CD4-positive, alpha-beta T cell treated with Interleukin-4 for 1 hour (primary cell): ENCODE measurements at regions not wholly inside any gene's neighbourhood (a gene's known extent, or its start where the extent isn't known, plus 50 kb on each side); places are given as distances from the start of the nearest gene placed in this dataset.

Experiments
- DNase-seq, 2 donors: peaks; one replicate each; pipeline ENCODE4 v3.0.0-alpha.2; 2020 to 2022

- DNase-seq = no peak
Measured at GRCh38 chr11:8321876-8322275, 58.2 kb upstream of the LMO1 start.

GRCh38 chr11:8320076-8320475 lies 56.4 kb upstream of the LMO1 start:
- no peak for DNase-seq

- DNase-seq = no peak
Measured at GRCh38 chr11:8318536-8318935, 54.9 kb upstream of the LMO1 start.

DNA sequence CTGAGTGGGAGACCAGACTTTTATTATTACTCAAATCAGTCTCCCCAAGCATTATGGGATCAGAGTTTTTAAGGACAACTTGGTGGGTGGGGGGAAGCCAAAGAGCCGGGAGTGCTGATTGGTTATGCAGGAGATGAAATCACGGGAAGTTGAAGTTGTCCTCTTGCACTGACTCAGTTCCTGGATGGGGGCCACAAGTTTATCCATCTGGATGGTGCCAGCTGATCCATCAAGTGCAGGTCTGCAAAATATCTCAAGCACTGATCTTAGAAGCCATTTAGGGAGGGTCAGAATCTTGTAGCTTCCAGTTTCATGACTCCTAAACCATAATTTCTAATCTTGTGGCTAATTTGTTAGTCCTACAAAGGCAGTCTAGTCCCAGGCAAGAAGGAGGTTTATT lies 53.5 kb upstream of the LMO1 start:
- DNase-seq = no peak

DNA sequence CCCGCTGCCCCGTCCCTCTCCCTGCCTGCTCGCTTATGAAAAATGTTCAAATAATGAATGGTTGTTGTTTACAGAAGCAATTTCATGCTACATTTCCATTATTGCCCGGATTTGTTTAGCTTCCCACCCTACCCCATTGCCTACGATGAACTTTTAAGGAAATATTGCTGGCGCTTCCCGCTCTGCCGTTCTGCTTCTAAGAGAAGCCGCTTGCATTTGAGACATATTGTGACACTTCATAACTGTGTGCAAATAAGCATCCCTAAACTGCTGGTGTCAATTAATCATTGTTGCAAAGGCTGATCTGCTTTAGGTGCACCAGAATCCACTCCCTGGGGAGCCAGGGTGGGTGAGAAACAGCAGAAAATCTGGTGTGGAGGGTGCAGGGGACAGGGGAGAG lies 52.3 kb upstream of the LMO1 start:
- DNase-seq = no peak

GRCh38 chr11:8315463-8315862 lies 51.8 kb upstream of the LMO1 start:
- no peak for DNase-seq

DNA sequence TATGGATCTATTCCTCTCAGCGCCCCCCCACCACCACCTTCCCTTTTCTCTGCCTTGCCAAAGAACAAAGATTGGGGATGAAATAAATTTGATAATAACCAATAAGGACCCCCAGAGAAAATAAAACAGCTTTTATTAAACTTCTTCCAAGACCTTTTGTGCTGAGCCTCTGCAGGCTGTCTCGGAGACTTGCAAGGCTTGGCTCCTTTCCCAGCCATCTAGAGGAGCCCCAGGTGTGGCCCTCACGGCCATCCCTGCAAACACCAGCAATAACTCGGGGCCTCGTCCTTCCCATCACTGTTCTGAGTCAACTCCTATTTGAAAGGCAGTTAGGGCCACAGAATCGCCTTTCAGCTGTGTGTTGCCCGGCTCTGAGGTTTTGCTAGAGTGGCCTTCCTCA lies 51.2 kb upstream of the LMO1 start:
- no peak for DNase-seq

GRCh38 chr11:8313504-8314090 lies 49.9 kb upstream of the LMO1 start:
- no peak for DNase-seq
